Natural killer cell (primary cell): ENCODE measurements at regions not wholly inside any gene's neighbourhood (a gene's known extent, or its start where the extent isn't known, plus 50 kb on each side); places are given as distances from the start of the nearest gene placed in this dataset.

Experiments
- ATAC-seq, 3 donors: fragments of 150-1000 bp in 2 of 3; fragments of 200-7000 bp in 1 of 3; cut with Tn5 transposase; 1 replicate in 1 of 3; 2 replicates in 2 of 3; pipeline ENCODE4 v1.10.0; 2021; ENCODE audit warnings: mild to moderate bottlenecking in 2 of 3, moderate library complexity in 2 of 3
- DNase-seq, 2 donors: peaks; one replicate each; pipeline versions ENCODE4 v3.0.0 to v3.0.0-alpha.2; 2013 to 2021; ENCODE audit warnings: mixed read lengths in 1 of 2
- H3K27ac ChIP-seq: one replicate; pipeline ENCODE4 v1.5.1; 2013; ENCODE audit warnings: mild to moderate bottlenecking, low read length
- H3K27me3 ChIP-seq: one replicate; pipeline ENCODE4 v1.6.1; 2013; ENCODE audit warnings: low read length; ENCODE audit not compliant: control insufficient read depth, insufficient read depth
- H3K36me3 ChIP-seq: one replicate; pipeline ENCODE4 v1.6.1; 2013; ENCODE audit warnings: low read length; ENCODE audit not compliant: control insufficient read depth, insufficient read depth
- H3K4me1 ChIP-seq: one replicate; pipeline ENCODE4 v1.6.1; 2013; ENCODE audit warnings: low read length; ENCODE audit not compliant: control insufficient read depth, insufficient read depth
- H3K4me3 ChIP-seq: one replicate; pipeline ENCODE4 v1.5.1; 2013; ENCODE audit warnings: low read length
- H3K9me3 ChIP-seq: one replicate; pipeline ENCODE4 v1.6.1; 2013; ENCODE audit warnings: low read length; ENCODE audit not compliant: control insufficient read depth, insufficient read depth
- H3K27ac Mint-ChIP-seq, 2 donors: one replicate each; pipeline ENCODE4 v1.8.0; 2022; ENCODE audit warnings: mild to moderate bottlenecking in 2 of 2, mixed read lengths in 2 of 2, moderate library complexity in 1 of 2
- H3K27me3 Mint-ChIP-seq, 2 donors: one replicate each; pipeline ENCODE4 v1.8.0; 2022; ENCODE audit warnings: low read depth in 2 of 2, mixed read lengths in 2 of 2
- H3K36me3 Mint-ChIP-seq: one replicate; pipeline ENCODE4 v1.8.0; 2022; ENCODE audit warnings: mixed read lengths
- H3K4me1 Mint-ChIP-seq, 2 donors: one replicate each; pipeline ENCODE4 v1.8.0; 2022; ENCODE audit warnings: mixed read lengths in 2 of 2
- H3K4me3 Mint-ChIP-seq: one replicate; pipeline ENCODE4 v1.8.0; 2022; ENCODE audit warnings: mild to moderate bottlenecking, moderate library complexity, mixed read lengths
- H3K9me3 Mint-ChIP-seq, 2 donors: one replicate each; pipeline ENCODE4 v1.8.0; 2022; ENCODE audit warnings: mixed read lengths in 2 of 2
- WGBS: methylation state at CpG from one replicate; pipeline ENCODE4 v1.1.7; 2013; ENCODE audit warnings: missing lambda C conversion rate; ENCODE audit not compliant: insufficient coverage; 5-methylcytosine and 5-hydroxymethylcytosine counted together
- intact Hi-C: fragments of 100-400 bp; cut with micrococcal nuclease; formaldehyde crosslinking; loops from one replicate; pipeline ENCODE4 v1.14.2; 2022
- TF ChIP-seq, protein P1 (sequence below): fragments of 200-600 bp; IDR thresholded peaks from one replicate; pipeline ENCODE4 v1.8.0; 2022; ENCODE audit warnings: antibody characterized with exemption

DNA sequence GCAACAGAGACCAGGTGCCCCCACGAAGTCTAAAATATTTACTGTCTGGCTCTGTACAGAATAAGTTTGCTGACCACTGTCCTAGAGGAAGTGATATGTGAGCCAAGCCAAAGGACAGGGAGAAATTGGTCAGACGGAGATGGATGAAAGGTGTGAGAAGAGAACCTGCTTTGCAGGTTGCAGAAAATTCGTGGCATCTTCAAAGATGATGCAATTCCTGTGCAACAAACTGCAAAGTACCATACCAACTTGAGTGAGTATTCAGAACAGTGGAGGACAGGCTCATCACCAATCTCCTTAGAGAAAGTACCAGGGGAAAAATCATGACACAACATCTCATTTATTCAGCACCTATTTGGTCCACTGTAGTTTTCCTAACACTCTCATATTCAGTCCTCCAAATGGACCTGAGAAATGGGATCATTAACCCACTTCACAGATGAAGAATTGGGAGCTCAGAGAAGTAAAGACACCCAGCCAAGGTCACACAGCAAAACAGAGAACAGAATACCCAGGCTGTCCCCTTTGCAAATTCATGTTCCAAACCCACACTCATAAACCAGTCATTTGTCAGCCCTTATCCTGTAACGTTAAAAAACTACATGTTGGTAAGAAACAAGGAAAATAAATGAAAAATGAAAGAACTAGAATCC is 536.8 kb downstream of the MIAT start:
- Mint-ChIP-seq H3K27me3 (peaks cover 16 to 33% of the 10 kb centered on the region in 2 donors), H3K27ac (no peak overlapping the region), H3K4me3 (no peak overlapping the region), H3K4me1 (no peaks in the 10 kb centered on the region), H3K9me3 (peaks cover 0 to 4% of the 10 kb centered on the region in 2 donors), H3K36me3 (no peaks in the 10 kb centered on the region)
- H3K4me1 ChIP-seq = no peaks in the 10 kb centered on the region
- DNase-seq = no peak
- intact Hi-C loops = no loop called here
- no peak for ATAC-seq
- H3K27ac ChIP-seq = no peak overlapping the region
- H3K9me3 ChIP-seq = no peaks in the 10 kb centered on the region
- WGBS = 64% methylated on average over 4 of the region's 4 CpGs
- H3K27me3 ChIP-seq = no peaks in the 10 kb centered on the region
- no peaks in the 10 kb centered on the region for H3K36me3 ChIP-seq
- no peak overlapping the region for H3K4me3 ChIP-seq
- TF ChIP-seq, protein P1, sequence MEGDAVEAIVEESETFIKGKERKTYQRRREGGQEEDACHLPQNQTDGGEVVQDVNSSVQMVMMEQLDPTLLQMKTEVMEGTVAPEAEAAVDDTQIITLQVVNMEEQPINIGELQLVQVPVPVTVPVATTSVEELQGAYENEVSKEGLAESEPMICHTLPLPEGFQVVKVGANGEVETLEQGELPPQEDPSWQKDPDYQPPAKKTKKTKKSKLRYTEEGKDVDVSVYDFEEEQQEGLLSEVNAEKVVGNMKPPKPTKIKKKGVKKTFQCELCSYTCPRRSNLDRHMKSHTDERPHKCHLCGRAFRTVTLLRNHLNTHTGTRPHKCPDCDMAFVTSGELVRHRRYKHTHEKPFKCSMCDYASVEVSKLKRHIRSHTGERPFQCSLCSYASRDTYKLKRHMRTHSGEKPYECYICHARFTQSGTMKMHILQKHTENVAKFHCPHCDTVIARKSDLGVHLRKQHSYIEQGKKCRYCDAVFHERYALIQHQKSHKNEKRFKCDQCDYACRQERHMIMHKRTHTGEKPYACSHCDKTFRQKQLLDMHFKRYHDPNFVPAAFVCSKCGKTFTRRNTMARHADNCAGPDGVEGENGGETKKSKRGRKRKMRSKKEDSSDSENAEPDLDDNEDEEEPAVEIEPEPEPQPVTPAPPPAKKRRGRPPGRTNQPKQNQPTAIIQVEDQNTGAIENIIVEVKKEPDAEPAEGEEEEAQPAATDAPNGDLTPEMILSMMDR = no peak

GRCh38 chr22:27195094-27195493 is 537.7 kb downstream of the MIAT start:
- Mint-ChIP-seq H3K4me3 (no peak overlapping the region), H3K36me3 (no peaks in the 10 kb centered on the region), H3K4me1 (no peaks in the 10 kb centered on the region), H3K9me3 (peaks cover 0 to 4% of the 10 kb centered on the region in 2 donors), H3K27ac (no peak overlapping the region), H3K27me3 (peaks cover 16 to 31% of the 10 kb centered on the region in 2 donors)
- Histone ChIP-seq H3K9me3 (no peaks in the 10 kb centered on the region), H3K27me3 (no peaks in the 10 kb centered on the region), H3K4me1 (no peaks in the 10 kb centered on the region), H3K4me3 (no peak overlapping the region), H3K27ac (no peak overlapping the region), H3K36me3 (no peaks in the 10 kb centered on the region)
- ATAC-seq (no peak), DNase-seq (no peak)
- intact Hi-C loops = no loop called here
- TF ChIP-seq, protein P1 = no peak
- 89% methylated on average over 20 of the region's 20 CpGs for WGBS

DNA sequence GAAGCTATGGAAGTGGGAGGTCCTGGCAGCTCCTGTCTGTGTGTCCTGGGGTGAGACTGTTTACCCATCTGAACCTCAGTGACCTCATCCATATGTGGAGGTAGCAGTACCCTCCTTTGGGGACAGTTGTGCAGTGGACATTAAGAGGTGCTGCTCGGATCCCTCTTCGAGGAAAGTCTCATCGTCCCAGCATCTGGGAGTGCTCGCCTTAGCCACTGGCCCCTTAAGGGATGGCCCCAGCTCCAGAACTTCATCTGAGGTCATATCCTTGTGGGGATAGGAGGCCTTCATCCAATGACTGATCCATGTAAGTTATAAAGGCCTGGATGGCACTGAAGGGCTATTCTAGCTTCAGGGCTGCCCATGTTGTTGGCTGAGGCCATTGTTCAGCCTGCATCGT is 538.1 kb downstream of the MIAT start:
- no peak overlapping the region for H3K4me3 Mint-ChIP-seq
- Histone ChIP-seq H3K27me3 (no peaks in the 10 kb centered on the region), H3K36me3 (no peaks in the 10 kb centered on the region), H3K27ac (no peak overlapping the region), H3K4me1 (no peaks in the 10 kb centered on the region), H3K9me3 (no peaks in the 10 kb centered on the region), H3K4me3 (no peak overlapping the region)
- H3K4me1 Mint-ChIP-seq = no peaks in the 10 kb centered on the region
- no peak for ATAC-seq
- DNase-seq = no peak
- H3K9me3 Mint-ChIP-seq = peaks cover 0 to 4% of the 10 kb centered on the region in 2 donors
- H3K27ac Mint-ChIP-seq = no peak overlapping the region
- intact Hi-C loops = no loop called here
- peaks cover 16 to 31% of the 10 kb centered on the region in 2 donors for H3K27me3 Mint-ChIP-seq
- 79% methylated on average over 5 of the region's 5 CpGs for WGBS
- H3K36me3 Mint-ChIP-seq = no peaks in the 10 kb centered on the region
- TF ChIP-seq, protein P1 = no peak

DNA sequence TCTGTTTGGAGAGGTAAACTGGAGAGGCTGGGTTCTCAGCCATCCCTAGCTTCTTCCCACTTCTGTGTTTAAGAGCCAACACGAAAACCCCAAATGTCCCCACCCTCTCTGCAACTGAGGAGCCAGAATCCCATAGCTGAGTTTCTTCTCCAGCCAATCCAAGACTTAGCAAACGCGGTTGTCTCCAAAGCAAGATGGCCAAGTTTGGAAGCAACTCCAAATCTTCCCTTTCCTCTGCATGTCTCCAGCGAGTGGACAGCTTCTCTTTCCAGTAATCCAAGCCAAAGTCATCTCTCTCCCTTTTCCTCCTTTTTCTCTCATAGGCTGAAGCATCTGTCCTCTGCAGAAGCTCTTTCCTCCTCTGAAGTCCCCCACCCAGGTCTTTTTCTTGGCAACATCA is 539.2 kb downstream of the MIAT start:
- Mint-ChIP-seq H3K4me1 (no peaks in the 10 kb centered on the region), H3K27ac (no peak overlapping the region), H3K9me3 (peaks cover 0 to 2% of the 10 kb centered on the region in 2 donors), H3K27me3 (peaks cover 12 to 28% of the 10 kb centered on the region in 2 donors), H3K4me3 (no peak overlapping the region), H3K36me3 (no peaks in the 10 kb centered on the region)
- H3K9me3 ChIP-seq = no peaks in the 10 kb centered on the region
- no peak overlapping the region for H3K27ac ChIP-seq
- intact Hi-C loops = no loop called here
- WGBS = 80% methylated on average over 4 of the region's 4 CpGs
- ATAC-seq (no peak), DNase-seq (no peak)
- TF ChIP-seq, protein P1 = no peak
- no peaks in the 10 kb centered on the region for H3K36me3 ChIP-seq
- no peaks in the 10 kb centered on the region for H3K27me3 ChIP-seq
- no peak overlapping the region for H3K4me3 ChIP-seq
- H3K4me1 ChIP-seq = no peaks in the 10 kb centered on the region
